Mucosa of stomach (tissue), 1 donor: ENCODE measurements at regions not wholly inside any gene's neighbourhood (a gene's known extent, or its start where the extent isn't known, plus 50 kb on each side); places are given as distances from the start of the nearest gene placed in this dataset.

ENCODE experiments used
- H3K27me3 ChIP-seq: one replicate; pipeline ENCODE4 v1.7.0; 2013; ENCODE audit warnings: mild to moderate bottlenecking, low read length; ENCODE audit not compliant: control insufficient read depth, insufficient read depth
- H3K36me3 ChIP-seq: one replicate; pipeline ENCODE4 v1.7.0; 2013; ENCODE audit warnings: low read length; ENCODE audit not compliant: control insufficient read depth, insufficient read depth
- H3K4me1 ChIP-seq: one replicate; pipeline ENCODE4 v1.7.0; 2013; ENCODE audit warnings: mild to moderate bottlenecking, low read length; ENCODE audit not compliant: control insufficient read depth, insufficient read depth
- H3K4me3 ChIP-seq: one replicate; pipeline ENCODE4 v1.7.0; 2013; ENCODE audit warnings: low read length
- H3K9ac ChIP-seq: one replicate; pipeline ENCODE4 v1.7.0; 2013; ENCODE audit warnings: mild to moderate bottlenecking, low read length, moderate library complexity
- H3K9me3 ChIP-seq: one replicate; pipeline ENCODE4 v1.7.0; 2013; ENCODE audit warnings: mild to moderate bottlenecking, low read length, moderate library complexity; ENCODE audit not compliant: control insufficient read depth
- donor health status: Pancreatic carcinoma.

GRCh38 chr15:70226337-70226980, 128.7 kb upstream of the TLE3 start:
- Histone ChIP-seq H3K4me1 (no peaks in the 10 kb centered on the region), H3K27me3 (no peaks in the 10 kb centered on the region), H3K4me3 (no peak overlapping the region), H3K36me3 (no peaks in the 10 kb centered on the region), H3K9ac (no peak overlapping the region), H3K9me3 (no peaks in the 10 kb centered on the region)

- no peak overlapping the region for H3K9ac ChIP-seq
- H3K4me3 ChIP-seq = no peak overlapping the region
- H3K27me3 ChIP-seq = no peaks in the 10 kb centered on the region
- H3K36me3 ChIP-seq = no peaks in the 10 kb centered on the region
- no peaks in the 10 kb centered on the region for H3K9me3 ChIP-seq
- no peaks in the 10 kb centered on the region for H3K4me1 ChIP-seq
Measured at GRCh38 chr15:70225416-70225815, 127.7 kb upstream of the TLE3 start.

GRCh38 chr15:70222606-70223005, 124.9 kb upstream of the TLE3 start:
- no peaks in the 10 kb centered on the region for H3K36me3 ChIP-seq
- no peaks in the 10 kb centered on the region for H3K9me3 ChIP-seq
- H3K9ac ChIP-seq = no peak overlapping the region
- H3K27me3 ChIP-seq = no peaks in the 10 kb centered on the region
- no peak overlapping the region for H3K4me3 ChIP-seq
- no peaks in the 10 kb centered on the region for H3K4me1 ChIP-seq

- Histone ChIP-seq H3K4me1 (no peaks in the 10 kb centered on the region), H3K27me3 (no peaks in the 10 kb centered on the region), H3K9me3 (no peaks in the 10 kb centered on the region), H3K36me3 (no peaks in the 10 kb centered on the region), H3K9ac (no peak overlapping the region), H3K4me3 (no peak overlapping the region)
Measured at GRCh38 chr15:70220490-70221096, 122.9 kb upstream of the TLE3 start.

- Histone ChIP-seq H3K4me1 (no peaks in the 10 kb centered on the region), H3K27me3 (no peaks in the 10 kb centered on the region), H3K4me3 (no peak overlapping the region), H3K9ac (no peak overlapping the region), H3K36me3 (no peaks in the 10 kb centered on the region), H3K9me3 (no peaks in the 10 kb centered on the region)
Measured at GRCh38 chr15:70219966-70220365, 122.2 kb upstream of the TLE3 start.

- Histone ChIP-seq H3K27me3 (no peaks in the 10 kb centered on the region), H3K4me3 (no peak overlapping the region), H3K36me3 (no peaks in the 10 kb centered on the region), H3K9ac (no peak overlapping the region), H3K9me3 (no peaks in the 10 kb centered on the region), H3K4me1 (no peaks in the 10 kb centered on the region)
Measured at GRCh38 chr15:70219256-70219895, 121.7 kb upstream of the TLE3 start.

- Histone ChIP-seq H3K9ac (no peak overlapping the region), H3K4me1 (peaks cover 7% of the 10 kb centered on the region), H3K27me3 (no peaks in the 10 kb centered on the region), H3K9me3 (no peaks in the 10 kb centered on the region), H3K36me3 (no peaks in the 10 kb centered on the region), H3K4me3 (no peak overlapping the region)
Measured at GRCh38 chr15:70217226-70218160, 119.8 kb upstream of the TLE3 start.

- Histone ChIP-seq H3K9ac (no peak overlapping the region), H3K27me3 (no peaks in the 10 kb centered on the region), H3K9me3 (no peaks in the 10 kb centered on the region), H3K4me3 (no peak overlapping the region), H3K36me3 (no peaks in the 10 kb centered on the region), H3K4me1 (peaks cover 7% of the 10 kb centered on the region)
Measured at GRCh38 chr15:70215951-70216350, 118.2 kb upstream of the TLE3 start.

- Histone ChIP-seq H3K36me3 (no peaks in the 10 kb centered on the region), H3K9me3 (no peaks in the 10 kb centered on the region), H3K4me3 (no peak overlapping the region), H3K27me3 (peaks cover 3% of the 10 kb centered on the region), H3K4me1 (peaks cover 7% of the 10 kb centered on the region), H3K9ac (no peak overlapping the region)
Measured at GRCh38 chr15:70214941-70215635, 117.4 kb upstream of the TLE3 start.

GRCh38 chr15:70214276-70214675, 116.6 kb upstream of the TLE3 start:
- H3K9ac ChIP-seq = no peak overlapping the region
- H3K9me3 ChIP-seq = no peaks in the 10 kb centered on the region
- H3K27me3 ChIP-seq = peaks cover 3% of the 10 kb centered on the region
- peaks cover 7% of the 10 kb centered on the region for H3K4me1 ChIP-seq
- no peaks in the 10 kb centered on the region for H3K36me3 ChIP-seq
- H3K4me3 ChIP-seq = no peak overlapping the region

- no peak overlapping the region for H3K9ac ChIP-seq
- H3K36me3 ChIP-seq = no peaks in the 10 kb centered on the region
- peaks cover 3% of the 10 kb centered on the region for H3K27me3 ChIP-seq
- peaks cover 7% of the 10 kb centered on the region for H3K4me1 ChIP-seq
- H3K9me3 ChIP-seq = no peaks in the 10 kb centered on the region
- H3K4me3 ChIP-seq = no peak overlapping the region
Measured at GRCh38 chr15:70213794-70214193, 116.1 kb upstream of the TLE3 start.
